GM13976 (cell line): ENCODE measurements at regions not wholly inside any gene's neighbourhood (a gene's known extent, or its start where the extent isn't known, plus 50 kb on each side); places are given as distances from the start of the nearest gene placed in this dataset.

ENCODE experiments used
- DNase-seq: peaks from one replicate; pipeline ENCODE4 v3.0.0; 2012; ENCODE audit warnings: low spot score
- CTCF ChIP-seq: IDR thresholded peaks from 2 replicates; pipeline ENCODE4 v1.5.1; 2012; ENCODE audit warnings: borderline replicate concordance, mild to moderate bottlenecking; ENCODE audit not compliant: insufficient read depth; ENCODE audit errors: extremely low read depth, missing control alignments, control extremely low read depth
- in situ Hi-C: fragments of 300-500 bp; cut with MboI; formaldehyde crosslinking; loops from one replicate; pipeline ENCODE4 v1.12.0; 2022; ENCODE audit warnings: low sequenced_read_pairs, mixed read lengths, inconsistent platforms; ENCODE audit not compliant: unreplicated experiment

- in situ Hi-C loops = no loop called here
- no peak for DNase-seq
These were observed 147.4 kb downstream of the ESM1 start for GRCh38 chr5:54837981-54838380.

GRCh38 chr5:54837093-54837492, 148.3 kb downstream of the ESM1 start:
- no peak for DNase-seq
- TF ChIP-seq CTCF = no peak
- in situ Hi-C loops = no loop called here

More at GRCh38 chr5:54837981-54838380, 147.4 kb downstream of the ESM1 start:
- no peak for TF ChIP-seq CTCF

GRCh38 chr5:54835647-54836046, 149.7 kb downstream of the ESM1 start:
- no peak for DNase-seq
- TF ChIP-seq CTCF = no peak
- in situ Hi-C loops = no loop called here

GRCh38 chr5:54834121-54834842, 151.1 kb downstream of the ESM1 start:
- in situ Hi-C loops = no loop called here
- no peak for DNase-seq
- no peak for TF ChIP-seq CTCF

GRCh38 chr5:54833590-54833989, 151.8 kb downstream of the ESM1 start:
- in situ Hi-C loops = no loop called here
- no peak for DNase-seq
- TF ChIP-seq CTCF = no peak

GRCh38 chr5:54832858-54833257, 152.5 kb downstream of the ESM1 start:
- DNase-seq = no peak
- no peak for TF ChIP-seq CTCF
- in situ Hi-C loops = no loop called here
